ENCODE measurements at regions not wholly inside any gene's neighbourhood (a gene's known extent, or its start where the extent isn't known, plus 50 kb on each side); places are given as distances from the start of the nearest gene placed in this dataset.

DNA sequence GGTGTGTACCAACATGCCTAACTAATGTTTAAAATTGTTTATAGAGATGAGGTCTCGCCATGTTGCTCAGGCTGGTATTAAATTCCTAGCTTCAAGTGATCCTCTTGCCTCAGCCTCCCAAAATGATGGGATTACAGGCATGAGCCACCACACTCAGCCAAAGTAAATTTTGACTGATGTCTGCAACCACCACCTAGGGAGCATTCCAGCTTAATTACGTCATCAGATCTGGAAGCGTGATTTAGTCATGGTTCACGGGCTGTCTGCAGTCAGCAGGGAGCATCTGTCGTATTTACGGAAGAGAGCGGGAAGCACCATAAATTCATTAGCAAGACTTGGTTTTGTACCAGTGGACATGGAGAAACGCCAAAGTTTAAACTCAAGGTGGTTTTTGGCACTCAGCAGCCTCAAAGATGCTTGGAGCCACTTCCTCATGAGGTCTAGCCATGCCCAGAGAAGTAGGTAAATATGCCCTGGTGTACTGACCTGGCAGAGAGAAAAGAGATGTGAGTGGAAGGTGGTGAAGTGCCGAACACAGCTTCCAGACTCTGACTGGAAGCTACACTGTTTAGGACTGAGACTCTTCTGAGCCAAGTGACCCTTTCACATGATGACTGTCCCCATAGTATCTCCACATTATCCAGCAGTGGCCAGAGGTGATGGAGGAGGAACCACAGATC, 60.8 kb upstream of the SLC35F3 start (continued):
- TF ChIP-seq, protein P1, sequence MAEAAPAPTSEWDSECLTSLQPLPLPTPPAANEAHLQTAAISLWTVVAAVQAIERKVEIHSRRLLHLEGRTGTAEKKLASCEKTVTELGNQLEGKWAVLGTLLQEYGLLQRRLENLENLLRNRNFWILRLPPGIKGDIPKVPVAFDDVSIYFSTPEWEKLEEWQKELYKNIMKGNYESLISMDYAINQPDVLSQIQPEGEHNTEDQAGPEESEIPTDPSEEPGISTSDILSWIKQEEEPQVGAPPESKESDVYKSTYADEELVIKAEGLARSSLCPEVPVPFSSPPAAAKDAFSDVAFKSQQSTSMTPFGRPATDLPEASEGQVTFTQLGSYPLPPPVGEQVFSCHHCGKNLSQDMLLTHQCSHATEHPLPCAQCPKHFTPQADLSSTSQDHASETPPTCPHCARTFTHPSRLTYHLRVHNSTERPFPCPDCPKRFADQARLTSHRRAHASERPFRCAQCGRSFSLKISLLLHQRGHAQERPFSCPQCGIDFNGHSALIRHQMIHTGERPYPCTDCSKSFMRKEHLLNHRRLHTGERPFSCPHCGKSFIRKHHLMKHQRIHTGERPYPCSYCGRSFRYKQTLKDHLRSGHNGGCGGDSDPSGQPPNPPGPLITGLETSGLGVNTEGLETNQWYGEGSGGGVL (tag by site-specific recombination; IDR thresholded peaks at IDR 0.05) = no peak
- TF ChIP-seq ZNF354C (tag by site-specific recombination; IDR thresholded peaks at IDR 0.05; ENCODE audit: borderline replicate concordance, low read depth) (no peak), ZNF707 (tag by site-specific recombination; IDR thresholded peaks at IDR 0.05) (no peak), ZNF266 (tag by site-specific recombination; IDR thresholded peaks at IDR 0.05; ENCODE audit: low read depth) (no peak), ZEB2 (tag by site-specific recombination; IDR thresholded peaks at IDR 0.05) (peak; percentile 62), ZFP41 (tag by site-specific recombination; IDR thresholded peaks at IDR 0.05; ENCODE audit: borderline replicate concordance) (no peak), ZNF776 (tag by site-specific recombination; IDR thresholded peaks at IDR 0.05; ENCODE audit: borderline replicate concordance) (no peak), ZNF202 (tag by site-specific recombination; IDR thresholded peaks at IDR 0.05; ENCODE audit: borderline replicate concordance) (no peak), ZFP37 (tag by site-specific recombination; IDR thresholded peaks at IDR 0.05) (peak; percentile 90), ZNF76 (tag by site-specific recombination; IDR thresholded peaks at IDR 0.05; ENCODE audit: borderline replicate concordance, low read depth) (no peak), ZNF404 (tag by site-specific recombination; IDR thresholded peaks at IDR 0.05) (no peak), ZNF549 (tag by site-specific recombination; IDR thresholded peaks at IDR 0.05) (no peak), ZNF133 (tag by site-specific recombination; IDR thresholded peaks at IDR 0.05) (no peak), ZBTB7A (tag by site-specific recombination; IDR thresholded peaks at IDR 0.05; ENCODE audit: low read depth) (no peak), GFI1B (tag by site-specific recombination; IDR thresholded peaks at IDR 0.05) (no peak), KLF9 (tag by site-specific recombination; IDR thresholded peaks at IDR 0.05; ENCODE audit: low read depth) (no peak), TCF7L2 (IDR thresholded peaks at IDR 0.05; ENCODE audit: borderline replicate concordance, low read depth, low read length) (no peak), ZNF830 (tag by site-specific recombination; IDR thresholded peaks at IDR 0.05; ENCODE audit: low read depth) (no peak), ZNF558 (tag by site-specific recombination; IDR thresholded peaks at IDR 0.05) (peak; percentile 74), ZNF211 (tag by site-specific recombination; IDR thresholded peaks at IDR 0.05; ENCODE audit: low read depth) (no peak), OVOL3 (tag by site-specific recombination; IDR thresholded peaks at IDR 0.05) (no peak)
- TF ChIP-seq, protein P2, sequence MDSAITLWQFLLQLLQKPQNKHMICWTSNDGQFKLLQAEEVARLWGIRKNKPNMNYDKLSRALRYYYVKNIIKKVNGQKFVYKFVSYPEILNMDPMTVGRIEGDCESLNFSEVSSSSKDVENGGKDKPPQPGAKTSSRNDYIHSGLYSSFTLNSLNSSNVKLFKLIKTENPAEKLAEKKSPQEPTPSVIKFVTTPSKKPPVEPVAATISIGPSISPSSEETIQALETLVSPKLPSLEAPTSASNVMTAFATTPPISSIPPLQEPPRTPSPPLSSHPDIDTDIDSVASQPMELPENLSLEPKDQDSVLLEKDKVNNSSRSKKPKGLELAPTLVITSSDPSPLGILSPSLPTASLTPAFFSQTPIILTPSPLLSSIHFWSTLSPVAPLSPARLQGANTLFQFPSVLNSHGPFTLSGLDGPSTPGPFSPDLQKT (IDR thresholded peaks at IDR 0.05; ENCODE audit: borderline replicate concordance, low read depth, low read length) = no peak
- TF ChIP-seq, protein P3, sequence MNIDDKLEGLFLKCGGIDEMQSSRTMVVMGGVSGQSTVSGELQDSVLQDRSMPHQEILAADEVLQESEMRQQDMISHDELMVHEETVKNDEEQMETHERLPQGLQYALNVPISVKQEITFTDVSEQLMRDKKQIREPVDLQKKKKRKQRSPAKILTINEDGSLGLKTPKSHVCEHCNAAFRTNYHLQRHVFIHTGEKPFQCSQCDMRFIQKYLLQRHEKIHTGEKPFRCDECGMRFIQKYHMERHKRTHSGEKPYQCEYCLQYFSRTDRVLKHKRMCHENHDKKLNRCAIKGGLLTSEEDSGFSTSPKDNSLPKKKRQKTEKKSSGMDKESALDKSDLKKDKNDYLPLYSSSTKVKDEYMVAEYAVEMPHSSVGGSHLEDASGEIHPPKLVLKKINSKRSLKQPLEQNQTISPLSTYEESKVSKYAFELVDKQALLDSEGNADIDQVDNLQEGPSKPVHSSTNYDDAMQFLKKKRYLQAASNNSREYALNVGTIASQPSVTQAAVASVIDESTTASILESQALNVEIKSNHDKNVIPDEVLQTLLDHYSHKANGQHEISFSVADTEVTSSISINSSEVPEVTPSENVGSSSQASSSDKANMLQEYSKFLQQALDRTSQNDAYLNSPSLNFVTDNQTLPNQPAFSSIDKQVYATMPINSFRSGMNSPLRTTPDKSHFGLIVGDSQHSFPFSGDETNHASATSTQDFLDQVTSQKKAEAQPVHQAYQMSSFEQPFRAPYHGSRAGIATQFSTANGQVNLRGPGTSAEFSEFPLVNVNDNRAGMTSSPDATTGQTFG (tag by site-specific recombination; IDR thresholded peaks at IDR 0.05; ENCODE audit: borderline replicate concordance) = no peak
- TF ChIP-seq, protein P4, sequence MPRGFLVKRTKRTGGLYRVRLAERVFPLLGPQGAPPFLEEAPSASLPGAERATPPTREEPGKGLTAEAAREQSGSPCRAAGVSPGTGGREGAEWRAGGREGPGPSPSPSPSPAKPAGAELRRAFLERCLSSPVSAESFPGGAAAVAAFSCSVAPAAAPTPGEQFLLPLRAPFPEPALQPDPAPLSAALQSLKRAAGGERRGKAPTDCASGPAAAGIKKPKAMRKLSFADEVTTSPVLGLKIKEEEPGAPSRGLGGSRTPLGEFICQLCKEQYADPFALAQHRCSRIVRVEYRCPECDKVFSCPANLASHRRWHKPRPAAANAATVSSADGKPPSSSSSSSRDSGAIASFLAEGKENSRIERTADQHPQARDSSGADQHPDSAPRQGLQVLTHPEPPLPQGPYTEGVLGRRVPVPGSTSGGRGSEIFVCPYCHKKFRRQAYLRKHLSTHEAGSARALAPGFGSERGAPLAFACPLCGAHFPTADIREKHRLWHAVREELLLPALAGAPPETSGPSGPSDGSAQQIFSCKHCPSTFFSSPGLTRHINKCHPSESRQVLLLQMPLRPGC (tag by site-specific recombination; IDR thresholded peaks at IDR 0.05) = no peak; the same call in none of the 2 replicates
- TF ChIP-seq, protein P5, sequence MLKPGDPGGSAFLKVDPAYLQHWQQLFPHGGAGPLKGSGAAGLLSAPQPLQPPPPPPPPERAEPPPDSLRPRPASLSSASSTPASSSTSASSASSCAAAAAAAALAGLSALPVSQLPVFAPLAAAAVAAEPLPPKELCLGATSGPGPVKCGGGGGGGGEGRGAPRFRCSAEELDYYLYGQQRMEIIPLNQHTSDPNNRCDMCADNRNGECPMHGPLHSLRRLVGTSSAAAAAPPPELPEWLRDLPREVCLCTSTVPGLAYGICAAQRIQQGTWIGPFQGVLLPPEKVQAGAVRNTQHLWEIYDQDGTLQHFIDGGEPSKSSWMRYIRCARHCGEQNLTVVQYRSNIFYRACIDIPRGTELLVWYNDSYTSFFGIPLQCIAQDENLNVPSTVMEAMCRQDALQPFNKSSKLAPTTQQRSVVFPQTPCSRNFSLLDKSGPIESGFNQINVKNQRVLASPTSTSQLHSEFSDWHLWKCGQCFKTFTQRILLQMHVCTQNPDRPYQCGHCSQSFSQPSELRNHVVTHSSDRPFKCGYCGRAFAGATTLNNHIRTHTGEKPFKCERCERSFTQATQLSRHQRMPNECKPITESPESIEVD (tag by site-specific recombination; IDR thresholded peaks at IDR 0.05) = peak; percentile 32; the same call in 1 of the 2 replicates
- TF ChIP-seq, protein P6, sequence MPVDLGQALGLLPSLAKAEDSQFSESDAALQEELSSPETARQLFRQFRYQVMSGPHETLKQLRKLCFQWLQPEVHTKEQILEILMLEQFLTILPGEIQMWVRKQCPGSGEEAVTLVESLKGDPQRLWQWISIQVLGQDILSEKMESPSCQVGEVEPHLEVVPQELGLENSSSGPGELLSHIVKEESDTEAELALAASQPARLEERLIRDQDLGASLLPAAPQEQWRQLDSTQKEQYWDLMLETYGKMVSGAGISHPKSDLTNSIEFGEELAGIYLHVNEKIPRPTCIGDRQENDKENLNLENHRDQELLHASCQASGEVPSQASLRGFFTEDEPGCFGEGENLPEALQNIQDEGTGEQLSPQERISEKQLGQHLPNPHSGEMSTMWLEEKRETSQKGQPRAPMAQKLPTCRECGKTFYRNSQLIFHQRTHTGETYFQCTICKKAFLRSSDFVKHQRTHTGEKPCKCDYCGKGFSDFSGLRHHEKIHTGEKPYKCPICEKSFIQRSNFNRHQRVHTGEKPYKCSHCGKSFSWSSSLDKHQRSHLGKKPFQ (tag by site-specific recombination; IDR thresholded peaks at IDR 0.05) = no peak
- TF ChIP-seq, protein P7, sequence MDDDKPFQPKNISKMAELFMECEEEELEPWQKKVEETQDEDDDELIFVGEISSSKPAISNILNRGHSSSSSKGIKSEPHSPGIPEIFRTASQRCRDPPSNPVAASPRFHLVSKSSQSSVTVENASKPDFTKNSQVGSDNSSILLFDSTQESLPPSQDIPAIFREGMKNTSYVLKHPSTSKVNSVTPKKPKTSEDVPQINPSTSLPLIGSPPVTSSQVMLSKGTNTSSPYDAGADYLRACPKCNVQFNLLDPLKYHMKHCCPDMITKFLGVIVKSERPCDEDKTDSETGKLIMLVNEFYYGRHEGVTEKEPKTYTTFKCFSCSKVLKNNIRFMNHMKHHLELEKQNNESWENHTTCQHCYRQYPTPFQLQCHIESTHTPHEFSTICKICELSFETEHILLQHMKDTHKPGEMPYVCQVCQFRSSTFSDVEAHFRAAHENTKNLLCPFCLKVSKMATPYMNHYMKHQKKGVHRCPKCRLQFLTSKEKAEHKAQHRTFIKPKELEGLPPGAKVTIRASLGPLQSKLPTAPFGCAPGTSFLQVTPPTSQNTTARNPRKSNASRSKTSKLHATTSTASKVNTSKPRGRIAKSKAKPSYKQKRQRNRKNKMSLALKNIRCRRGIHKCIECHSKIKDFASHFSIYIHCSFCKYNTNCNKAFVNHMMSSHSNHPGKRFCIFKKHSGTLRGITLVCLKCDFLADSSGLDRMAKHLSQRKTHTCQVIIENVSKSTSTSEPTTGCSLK (tag by site-specific recombination; IDR thresholded peaks at IDR 0.05) = no peak

Measured in HEK293 (cell line).